T-helper 17 cell (primary cell): ENCODE measurements at regions not wholly inside any gene's neighbourhood (a gene's known extent, or its start where the extent isn't known, plus 50 kb on each side); places are given as distances from the start of the nearest gene placed in this dataset.
"Not testable (repeated sequence)": the region's sequence is repeated elsewhere in the genome, so short reads cannot be mapped to it uniquely, and the experiment has no call there.

Experiments used
- ATAC-seq: fragments of 150-1000 bp; cut with Tn5 transposase; 2 replicates; pipeline ENCODE4 v1.10.0; 2021; ENCODE audit warnings: mild to moderate bottlenecking, moderate library complexity
- DNase-seq, 3 donors: peaks; one replicate each; pipeline versions ENCODE4 v3.0.0 to v3.0.0-alpha.2; 2020 to 2021
- H3K9me3 ChIP-seq: one replicate; pipeline ENCODE4 v1.7.0; 2013; ENCODE audit warnings: low read length, mild to moderate bottlenecking; ENCODE audit not compliant: control insufficient read depth, poor library complexity, severe bottlenecking
- H3K27ac Mint-ChIP-seq: one replicate; pipeline ENCODE4 v1.8.0; 2022; ENCODE audit warnings: mild to moderate bottlenecking, moderate library complexity, mixed read lengths
- H3K27me3 Mint-ChIP-seq: one replicate; pipeline ENCODE4 v1.8.0; 2022; ENCODE audit warnings: mixed read lengths
- H3K36me3 Mint-ChIP-seq: one replicate; pipeline ENCODE4 v1.8.0; 2022; ENCODE audit warnings: low read depth, mixed read lengths
- H3K4me1 Mint-ChIP-seq: one replicate; pipeline ENCODE4 v1.8.0; 2022; ENCODE audit warnings: mild to moderate bottlenecking, mixed read lengths
- H3K4me3 Mint-ChIP-seq: one replicate; pipeline ENCODE4 v1.8.0; 2022; ENCODE audit warnings: mild to moderate bottlenecking, moderate library complexity, mixed read lengths

- H3K4me1 Mint-ChIP-seq, H3K36me3 Mint-ChIP-seq, H3K9me3 ChIP-seq, H3K27ac Mint-ChIP-seq, DNase-seq, H3K4me3 Mint-ChIP-seq, ATAC-seq: not testable (repeated sequence)
- peaks cover 21% of the 10 kb centered on the region for H3K27me3 Mint-ChIP-seq
Measured at GRCh38 chr12:131344715-131345520, 366.0 kb upstream of the SFSWAP start.

- H3K27me3 Mint-ChIP-seq: peaks cover 21% of the 10 kb centered on the region
- no peak for DNase-seq
Measured at GRCh38 chr12:131345521-131346436, 365.1 kb upstream of the SFSWAP start.

GRCh38 chr12:131346555-131347344 is 364.1 kb upstream of the SFSWAP start:
- ATAC-seq: no peak
- no peaks in the 10 kb centered on the region for H3K9me3 ChIP-seq
- Mint-ChIP-seq H3K4me1 (no peaks in the 10 kb centered on the region), H3K4me3 (no peak overlapping the region), H3K27ac (no peak overlapping the region), H3K27me3 (peaks cover 21% of the 10 kb centered on the region), H3K36me3 (peaks cover 3% of the 10 kb centered on the region)
- DNase-seq: no peak

More at GRCh38 chr12:131345521-131346436, 365.1 kb upstream of the SFSWAP start:
- Mint-ChIP-seq H3K4me1 (no peaks in the 10 kb centered on the region), H3K27ac (no peak overlapping the region), H3K36me3 (peaks cover 3% of the 10 kb centered on the region), H3K4me3 (no peak overlapping the region)
- no peak for ATAC-seq
- no peaks in the 10 kb centered on the region for H3K9me3 ChIP-seq

- no peak overlapping the region for H3K4me3 Mint-ChIP-seq
Measured at GRCh38 chr12:131347345-131347714, 363.6 kb upstream of the SFSWAP start.

GRCh38 chr12:131347732-131348131 is 363.2 kb upstream of the SFSWAP start:
- Mint-ChIP-seq H3K4me1 (no peaks in the 10 kb centered on the region), H3K27me3 (peaks cover 21% of the 10 kb centered on the region), H3K27ac (no peak overlapping the region), H3K36me3 (peaks cover 3% of the 10 kb centered on the region), H3K4me3 (no peak overlapping the region)
- DNase-seq (no peak), ATAC-seq (no peak)
- H3K9me3 ChIP-seq: no peaks in the 10 kb centered on the region

More at GRCh38 chr12:131347345-131347714, 363.6 kb upstream of the SFSWAP start:
- no peak for DNase-seq
- Mint-ChIP-seq H3K27me3 (peaks cover 21% of the 10 kb centered on the region), H3K4me1 (no peaks in the 10 kb centered on the region), H3K27ac (no peak overlapping the region), H3K36me3 (peaks cover 3% of the 10 kb centered on the region)
- no peaks in the 10 kb centered on the region for H3K9me3 ChIP-seq
- ATAC-seq: no peak

GRCh38 chr12:131348231-131348630 is 362.7 kb upstream of the SFSWAP start:
- H3K36me3 Mint-ChIP-seq: peaks cover 3% of the 10 kb centered on the region
- H3K27me3 Mint-ChIP-seq: peaks cover 21% of the 10 kb centered on the region
- no peak for ATAC-seq
- DNase-seq: no peak
- no peaks in the 10 kb centered on the region for H3K4me1 Mint-ChIP-seq
- H3K9me3 ChIP-seq: no peaks in the 10 kb centered on the region
- H3K4me3 Mint-ChIP-seq: no peak overlapping the region
- no peak overlapping the region for H3K27ac Mint-ChIP-seq

- peaks cover 21% of the 10 kb centered on the region for H3K27me3 Mint-ChIP-seq
- ATAC-seq (no peak), DNase-seq (no peak)
- peaks cover 3% of the 10 kb centered on the region for H3K36me3 Mint-ChIP-seq
- H3K4me3 Mint-ChIP-seq: no peak overlapping the region
- no peak overlapping the region for H3K27ac Mint-ChIP-seq
- no peaks in the 10 kb centered on the region for H3K9me3 ChIP-seq
- H3K4me1 Mint-ChIP-seq: no peaks in the 10 kb centered on the region
Measured at GRCh38 chr12:131348646-131349045, 362.2 kb upstream of the SFSWAP start.

GRCh38 chr12:131349397-131350127 is 361.3 kb upstream of the SFSWAP start:
- DNase-seq (no peak), ATAC-seq (no peak)
- Mint-ChIP-seq H3K27ac (peak overlapping the region; percentile 9), H3K36me3 (peaks cover 5% of the 10 kb centered on the region), H3K27me3 (peaks cover 29% of the 10 kb centered on the region), H3K4me3 (no peak overlapping the region), H3K4me1 (no peaks in the 10 kb centered on the region)
- no peaks in the 10 kb centered on the region for H3K9me3 ChIP-seq

- Mint-ChIP-seq H3K4me1 (no peaks in the 10 kb centered on the region), H3K27me3 (peaks cover 42% of the 10 kb centered on the region), H3K27ac (no peak overlapping the region), H3K36me3 (peaks cover 8% of the 10 kb centered on the region), H3K4me3 (no peak overlapping the region)
- no peaks in the 10 kb centered on the region for H3K9me3 ChIP-seq
- DNase-seq: no peak
- no peak for ATAC-seq
Measured at GRCh38 chr12:131350943-131351318, 360.0 kb upstream of the SFSWAP start.

- peaks cover 48% of the 10 kb centered on the region for H3K27me3 Mint-ChIP-seq
- H3K4me1 Mint-ChIP-seq: no peaks in the 10 kb centered on the region
- ATAC-seq: no peak
- DNase-seq: no peak
- H3K9me3 ChIP-seq: no peaks in the 10 kb centered on the region
- H3K36me3 Mint-ChIP-seq: peaks cover 8% of the 10 kb centered on the region
- H3K27ac Mint-ChIP-seq: no peak overlapping the region
- no peak overlapping the region for H3K4me3 Mint-ChIP-seq
Measured at GRCh38 chr12:131351319-131352028, 359.4 kb upstream of the SFSWAP start.

- Mint-ChIP-seq H3K4me3 (no peak overlapping the region), H3K36me3 (peaks cover 8% of the 10 kb centered on the region), H3K27me3 (peaks cover 57% of the 10 kb centered on the region), H3K27ac (no peak overlapping the region), H3K4me1 (no peaks in the 10 kb centered on the region)
- H3K9me3 ChIP-seq: no peaks in the 10 kb centered on the region
- DNase-seq (no peak), ATAC-seq (no peak)
Measured at GRCh38 chr12:131352296-131352900, 358.5 kb upstream of the SFSWAP start.

GRCh38 chr12:131353376-131353775 is 357.5 kb upstream of the SFSWAP start:
- DNase-seq (no peak), ATAC-seq (no peak)
- no peak overlapping the region for H3K27ac Mint-ChIP-seq
- H3K4me3 Mint-ChIP-seq: no peak overlapping the region
- H3K27me3 Mint-ChIP-seq: peaks cover 60% of the 10 kb centered on the region
- H3K4me1 Mint-ChIP-seq: no peaks in the 10 kb centered on the region
- peaks cover 5% of the 10 kb centered on the region for H3K36me3 Mint-ChIP-seq
- H3K9me3 ChIP-seq: no peaks in the 10 kb centered on the region
